ENCODE measurements at regions not wholly inside any gene's neighbourhood (a gene's known extent, or its start where the extent isn't known, plus 50 kb on each side); places are given as distances from the start of the nearest gene placed in this dataset.

- DNase-seq (ENCODE audit: low read depth), result no peak
- no peak for TF ChIP-seq CTCF (conservative IDR thresholded peaks at IDR 0.05; ENCODE audit: control insufficient read depth, insufficient read depth, low read depth, low read length)
- no peak overlapping the region for H3K4me3 ChIP-seq (ENCODE audit: control insufficient read depth, low read depth, low read length)
These were observed 56.1 kb upstream of the FBRSL1 start for GRCh38 chr12:132433641-132434395.

GRCh38 chr12:132432721-132433577, 57.0 kb upstream of the FBRSL1 start:
- H3K4me3 ChIP-seq (ENCODE audit: control insufficient read depth, low read depth, low read length), result no peak overlapping the region
- TF ChIP-seq CTCF (conservative IDR thresholded peaks at IDR 0.05; ENCODE audit: control insufficient read depth, insufficient read depth, low read depth, low read length), result no peak
- peak; percentile 24 for DNase-seq (ENCODE audit: low read depth)

- no peak for DNase-seq (ENCODE audit: low read depth)
- no peak for TF ChIP-seq CTCF (conservative IDR thresholded peaks at IDR 0.05; ENCODE audit: control insufficient read depth, insufficient read depth, low read depth, low read length)
- no peak overlapping the region for H3K4me3 ChIP-seq (ENCODE audit: control insufficient read depth, low read depth, low read length)
These were observed 57.7 kb upstream of the FBRSL1 start for GRCh38 chr12:132432126-132432705.

- no peak overlapping the region for H3K4me3 ChIP-seq (ENCODE audit: control insufficient read depth, low read depth, low read length)
- DNase-seq (ENCODE audit: low read depth), result no peak
- TF ChIP-seq CTCF (conservative IDR thresholded peaks at IDR 0.05; ENCODE audit: control insufficient read depth, insufficient read depth, low read depth, low read length), result no peak
These were observed 58.8 kb upstream of the FBRSL1 start for GRCh38 chr12:132430838-132431774.

GRCh38 chr12:132429946-132430643, 59.9 kb upstream of the FBRSL1 start:
- H3K4me3 ChIP-seq (ENCODE audit: control insufficient read depth, low read depth, low read length), result no peak overlapping the region
- no peak for TF ChIP-seq CTCF (conservative IDR thresholded peaks at IDR 0.05; ENCODE audit: control insufficient read depth, insufficient read depth, low read depth, low read length)
- no peak for DNase-seq (ENCODE audit: low read depth)

Data from fibroblast of mammary gland (primary cell).